ENCODE measurements at regions not wholly inside any gene's neighbourhood (a gene's known extent, or its start where the extent isn't known, plus 50 kb on each side); places are given as distances from the start of the nearest gene placed in this dataset.

DNA sequence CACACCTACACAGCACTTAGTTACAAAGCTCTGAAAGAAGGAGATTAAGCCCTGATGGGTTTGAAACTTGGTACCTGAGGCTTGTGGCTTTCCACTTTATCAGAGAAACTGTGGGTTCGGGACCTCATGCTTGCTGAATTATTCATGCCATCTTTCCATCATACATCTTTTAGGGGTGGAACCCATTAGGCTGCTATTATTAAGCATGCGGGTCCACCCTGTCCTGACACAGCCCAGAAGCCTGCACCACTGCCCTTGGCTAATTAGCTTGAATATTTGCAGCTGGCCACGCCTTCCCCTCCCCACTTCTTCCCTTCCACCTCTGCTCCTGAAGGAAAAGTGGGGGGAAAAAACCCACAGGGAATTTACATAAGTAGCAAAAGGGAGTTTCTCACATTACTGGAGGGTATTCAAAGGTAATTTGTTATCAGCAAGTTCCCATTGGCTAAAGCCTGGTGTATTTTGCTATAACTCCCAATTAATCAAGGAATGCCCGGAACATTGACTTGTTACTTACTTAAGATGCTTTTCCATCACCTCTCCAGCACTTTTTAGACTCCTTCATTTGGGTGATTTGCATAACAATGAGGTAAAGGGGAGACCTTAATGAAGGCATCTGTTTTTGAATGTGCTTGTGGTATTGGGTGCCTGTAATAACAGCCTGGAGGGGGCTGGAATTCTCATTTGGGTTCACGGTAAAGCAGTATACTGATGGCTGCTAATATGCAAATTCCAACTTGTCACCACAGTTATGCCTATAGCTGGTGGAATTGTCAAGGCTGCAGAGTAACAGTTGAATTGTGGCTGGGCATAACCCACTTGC is 231.7 kb upstream of the GATB start:
- no peak for TF ChIP-seq CTCF (IDR thresholded peaks at IDR 0.05; ENCODE audit: low read depth, low read length)
- TF ChIP-seq POLR2A (IDR thresholded peaks at IDR 0.05; ENCODE audit: extremely low read depth, insufficient read length): no peak
- TF ChIP-seq MYC (IDR thresholded peaks at IDR 0.05; ENCODE audit: low read depth, low read length): no peak
- TF ChIP-seq, protein P1, sequence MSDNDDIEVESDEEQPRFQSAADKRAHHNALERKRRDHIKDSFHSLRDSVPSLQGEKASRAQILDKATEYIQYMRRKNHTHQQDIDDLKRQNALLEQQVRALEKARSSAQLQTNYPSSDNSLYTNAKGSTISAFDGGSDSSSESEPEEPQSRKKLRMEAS (IDR thresholded peaks at IDR 0.05; ENCODE audit: low read depth, low read length): no peak

All from NB4 (cell line).